ENCODE measurements at regions not wholly inside any gene's neighbourhood (a gene's known extent, or its start where the extent isn't known, plus 50 kb on each side); places are given as distances from the start of the nearest gene placed in this dataset.

DNA sequence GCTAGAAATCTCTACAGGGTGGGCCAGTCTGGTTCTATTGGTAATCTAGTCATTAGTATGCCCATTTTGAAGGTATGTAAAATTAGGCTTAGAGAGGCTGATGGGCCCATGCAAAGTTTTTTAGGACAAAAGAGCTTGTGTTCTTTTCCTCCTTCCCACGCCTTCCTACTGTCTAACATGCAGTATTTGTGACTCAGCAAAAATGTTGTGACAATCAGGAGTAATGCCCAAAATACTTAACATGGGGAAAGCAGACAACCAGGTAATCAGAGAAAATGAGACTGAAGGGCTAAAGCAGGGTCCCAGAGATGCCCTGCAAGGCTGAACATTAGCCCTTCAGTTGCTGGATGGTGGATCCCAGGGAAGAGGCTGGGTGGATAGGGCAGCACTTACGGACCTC is 437.9 kb downstream of the BCL11B start:
- Histone ChIP-seq H3K4me3 (ENCODE audit: control insufficient read depth in 1 of 2, extremely low read depth in 1 of 2, low read length in 1 of 2) (no peak overlapping the region), H3K27me3 (replicated peaks in 1 of 2; ENCODE audit: control insufficient read depth in 2 of 2, extremely low read depth in 1 of 2, insufficient read depth in 2 of 2, low read length in 1 of 2) (no peaks in the 10 kb centered on the region), H3K27ac (ENCODE audit: low read length) (no peak overlapping the region), H3K9me3 (no peaks in the 10 kb centered on the region), H3K36me3 (ENCODE audit: control insufficient read depth in 2 of 2, extremely low read depth in 1 of 2, insufficient read depth in 1 of 2, low read length in 1 of 2) (no peaks in the 10 kb centered on the region), H3K4me1 (ENCODE audit: control insufficient read depth in 1 of 2, extremely low read depth in 1 of 2, insufficient read depth in 2 of 2, low read length in 2 of 2) (no peaks in the 10 kb centered on the region)
- no peaks in the 10 kb centered on the region for H3K36me3 Mint-ChIP-seq
- no peaks in the 10 kb centered on the region for H3K27me3 Mint-ChIP-seq
- DNase-seq (no peak), ATAC-seq (replicated peaks in 1 of 4) (no peak)
- H3K4me1 Mint-ChIP-seq: no peaks in the 10 kb centered on the region
- no CpG with 5 or more reads among the region's 2 CpGs for WGBS (ENCODE audit: insufficient coverage)
- no peak overlapping the region for H3K27ac Mint-ChIP-seq
- peaks cover 0 to 4% (median 0%) of the 10 kb centered on the region in 3 donors for H3K9me3 Mint-ChIP-seq
- CTCF ChIA-PET: no interaction called here
- POLR2A ChIA-PET: no interaction called here
- no peak overlapping the region for H3K4me3 Mint-ChIP-seq

DNA sequence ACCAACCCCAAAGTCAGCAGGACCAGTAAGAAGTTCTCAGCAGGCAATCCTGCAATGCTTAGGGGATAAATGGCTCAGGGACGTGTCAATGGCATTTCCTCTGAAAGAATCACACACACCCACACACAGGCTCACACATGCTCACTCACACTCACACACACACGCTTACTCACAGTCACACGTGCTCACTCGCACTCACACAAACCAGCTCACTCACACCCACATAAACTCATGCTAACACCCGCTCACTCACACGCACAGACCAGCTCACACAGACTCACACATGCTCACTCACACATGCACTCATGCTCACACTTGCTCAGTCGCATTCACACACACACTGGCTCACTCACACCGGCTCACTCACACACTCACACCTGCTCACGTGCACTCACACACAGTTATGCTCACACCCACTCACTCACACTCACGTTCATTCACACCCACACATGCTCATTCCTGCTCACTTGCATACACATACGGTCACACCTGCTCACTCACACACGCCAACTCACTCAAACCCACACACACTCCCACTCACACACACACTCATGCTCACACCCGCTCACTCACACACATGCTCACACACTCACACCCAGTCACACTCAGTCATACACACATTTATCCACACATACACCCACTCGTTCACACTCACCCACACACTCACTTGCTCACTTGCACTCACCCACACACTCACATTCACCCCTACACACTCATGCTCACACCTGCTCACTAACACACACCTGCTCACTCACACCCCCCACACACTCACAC is 436.8 kb downstream of the BCL11B start:
- Histone ChIP-seq H3K9me3 (no peaks in the 10 kb centered on the region), H3K4me1 (ENCODE audit: control insufficient read depth in 1 of 2, extremely low read depth in 1 of 2, insufficient read depth in 2 of 2, low read length in 2 of 2) (no peaks in the 10 kb centered on the region), H3K36me3 (ENCODE audit: control insufficient read depth in 2 of 2, extremely low read depth in 1 of 2, insufficient read depth in 1 of 2, low read length in 1 of 2) (no peaks in the 10 kb centered on the region), H3K4me3 (ENCODE audit: control insufficient read depth in 1 of 2, extremely low read depth in 1 of 2, low read length in 1 of 2) (no peak overlapping the region), H3K27ac (ENCODE audit: low read length) (no peak overlapping the region), H3K27me3 (replicated peaks in 1 of 2; ENCODE audit: control insufficient read depth in 2 of 2, extremely low read depth in 1 of 2, insufficient read depth in 2 of 2, low read length in 1 of 2) (no peaks in the 10 kb centered on the region)
- DNase-seq: no peak
- Mint-ChIP-seq H3K27ac (no peak overlapping the region), H3K9me3 (peaks cover 0 to 4% (median 0%) of the 10 kb centered on the region in 3 donors), H3K36me3 (no peaks in the 10 kb centered on the region), H3K4me3 (no peak overlapping the region), H3K27me3 (no peaks in the 10 kb centered on the region), H3K4me1 (no peaks in the 10 kb centered on the region)
- no peak for ATAC-seq (replicated peaks in 1 of 4)
- WGBS (ENCODE audit: insufficient coverage): 79% methylated on average over 14 of the region's 14 CpGs
- ChIA-PET POLR2A (no interaction called here), CTCF (no interaction called here)

DNA sequence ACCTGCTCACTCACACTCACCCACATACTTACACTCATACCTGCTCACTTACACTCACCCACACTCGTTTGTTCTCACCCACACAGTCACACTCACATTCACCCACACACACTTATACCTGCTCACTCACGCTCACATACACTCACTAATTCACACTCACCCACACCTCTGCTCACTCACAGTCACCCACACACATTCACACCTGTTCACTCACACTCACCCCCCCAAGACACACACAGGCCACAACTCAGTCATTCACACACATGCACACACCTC is 436.2 kb downstream of the BCL11B start:
- no peak overlapping the region for H3K4me3 Mint-ChIP-seq
- H3K27me3 Mint-ChIP-seq: no peaks in the 10 kb centered on the region
- peaks cover 0 to 4% (median 0%) of the 10 kb centered on the region in 3 donors for H3K9me3 Mint-ChIP-seq
- no peaks in the 10 kb centered on the region for H3K36me3 ChIP-seq (ENCODE audit: control insufficient read depth in 2 of 2, extremely low read depth in 1 of 2, insufficient read depth in 1 of 2, low read length in 1 of 2)
- WGBS (ENCODE audit: insufficient coverage): 71% methylated on average over 2 of the region's 2 CpGs
- H3K27ac Mint-ChIP-seq: no peak overlapping the region
- no peak for DNase-seq
- no peaks in the 10 kb centered on the region for H3K9me3 ChIP-seq
- no peak overlapping the region for H3K4me3 ChIP-seq (ENCODE audit: control insufficient read depth in 1 of 2, extremely low read depth in 1 of 2, low read length in 1 of 2)
- no peak for ATAC-seq (replicated peaks in 1 of 4)
- no peaks in the 10 kb centered on the region for H3K27me3 ChIP-seq (replicated peaks in 1 of 2; ENCODE audit: control insufficient read depth in 2 of 2, extremely low read depth in 1 of 2, insufficient read depth in 2 of 2, low read length in 1 of 2)
- POLR2A ChIA-PET: no interaction called here
- H3K27ac ChIP-seq (ENCODE audit: low read length): no peak overlapping the region
- no peaks in the 10 kb centered on the region for H3K4me1 ChIP-seq (ENCODE audit: control insufficient read depth in 1 of 2, extremely low read depth in 1 of 2, insufficient read depth in 2 of 2, low read length in 2 of 2)
- H3K4me1 Mint-ChIP-seq: peaks cover 0 to 3% (median 0%) of the 10 kb centered on the region in 3 donors
- CTCF ChIA-PET: no interaction called here
- no peaks in the 10 kb centered on the region for H3K36me3 Mint-ChIP-seq

DNA sequence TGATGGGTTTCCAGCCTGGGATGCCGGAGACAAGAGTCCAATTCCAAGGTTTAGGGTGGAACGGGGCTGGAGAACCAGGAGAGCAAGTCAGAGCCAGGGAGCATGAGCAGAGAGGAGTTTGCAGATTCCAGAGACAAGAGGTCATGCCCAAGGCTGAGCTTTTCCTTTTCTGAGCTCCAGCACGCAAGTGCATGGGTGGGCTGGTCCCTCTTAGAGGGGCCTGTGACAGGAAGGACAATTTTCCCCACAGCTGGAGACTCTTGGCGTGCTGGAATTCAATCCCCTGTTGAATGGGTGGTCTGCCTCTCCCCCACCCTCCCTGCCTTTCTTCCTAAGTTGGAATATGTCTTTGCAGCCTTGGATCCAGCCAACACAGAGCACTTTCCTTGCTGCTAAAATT is 431.9 kb downstream of the BCL11B start:
- no peak for ATAC-seq (replicated peaks in 1 of 4)
- no peaks in the 10 kb centered on the region for H3K36me3 ChIP-seq (ENCODE audit: control insufficient read depth in 2 of 2, extremely low read depth in 1 of 2, insufficient read depth in 1 of 2, low read length in 1 of 2)
- no peaks in the 10 kb centered on the region for H3K27me3 ChIP-seq (replicated peaks in 1 of 2; ENCODE audit: control insufficient read depth in 2 of 2, extremely low read depth in 1 of 2, insufficient read depth in 2 of 2, low read length in 1 of 2)
- Mint-ChIP-seq H3K27ac (no peak overlapping the region), H3K4me3 (no peak overlapping the region), H3K9me3 (peaks cover 0 to 4% (median 0%) of the 10 kb centered on the region in 3 donors), H3K36me3 (no peaks in the 10 kb centered on the region), H3K27me3 (no peaks in the 10 kb centered on the region), H3K4me1 (peaks cover 9 to 22% (median 10%) of the 10 kb centered on the region in 3 donors)
- POLR2A ChIA-PET: no interaction called here
- DNase-seq: no peak
- H3K9me3 ChIP-seq: no peaks in the 10 kb centered on the region
- H3K4me1 ChIP-seq (ENCODE audit: control insufficient read depth in 1 of 2, extremely low read depth in 1 of 2, insufficient read depth in 2 of 2, low read length in 2 of 2): peaks cover 0 to 2% of the 10 kb centered on the region in 2 experiments
- H3K4me3 ChIP-seq (ENCODE audit: control insufficient read depth in 1 of 2, extremely low read depth in 1 of 2, low read length in 1 of 2): no peak overlapping the region
- 98% methylated on average over 3 of the region's 4 CpGs for WGBS (ENCODE audit: insufficient coverage)
- CTCF ChIA-PET: no interaction called here
- H3K27ac ChIP-seq (ENCODE audit: low read length): no peak overlapping the region

DNA sequence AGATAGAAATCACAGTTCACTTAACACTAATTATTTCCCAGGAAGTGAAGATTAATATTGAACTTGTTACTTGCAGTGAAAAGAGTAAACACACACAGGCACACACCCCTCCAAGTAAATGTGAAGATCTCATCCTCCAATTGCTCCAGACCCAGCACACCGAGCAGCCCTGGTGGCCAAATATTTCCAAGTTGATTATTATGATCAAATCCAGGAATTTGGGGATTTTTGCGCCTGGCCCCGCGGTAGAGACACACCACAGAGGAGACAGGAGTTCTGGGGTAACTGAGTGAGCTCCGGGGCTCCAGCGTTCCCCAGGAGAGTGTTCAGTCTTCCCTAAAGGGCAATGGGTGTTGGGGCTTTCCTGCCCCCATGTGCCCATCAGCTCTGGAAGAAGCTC is 431.5 kb downstream of the BCL11B start:
- H3K27ac ChIP-seq (ENCODE audit: low read length): no peak overlapping the region
- ChIA-PET POLR2A (no interaction called here), CTCF (no interaction called here)
- H3K4me1 ChIP-seq (ENCODE audit: control insufficient read depth in 1 of 2, extremely low read depth in 1 of 2, insufficient read depth in 2 of 2, low read length in 2 of 2): peaks cover 0 to 2% of the 10 kb centered on the region in 2 experiments
- no peaks in the 10 kb centered on the region for H3K9me3 ChIP-seq
- ATAC-seq (replicated peaks in 1 of 4): no peak
- no peak overlapping the region for H3K4me3 Mint-ChIP-seq
- no peak overlapping the region for H3K27ac Mint-ChIP-seq
- no peaks in the 10 kb centered on the region for H3K36me3 Mint-ChIP-seq
- no peak for DNase-seq
- no peaks in the 10 kb centered on the region for H3K27me3 Mint-ChIP-seq
- H3K4me1 Mint-ChIP-seq: peaks cover 9 to 24% (median 10%) of the 10 kb centered on the region in 3 donors
- H3K4me3 ChIP-seq (ENCODE audit: control insufficient read depth in 1 of 2, extremely low read depth in 1 of 2, low read length in 1 of 2): no peak overlapping the region
- H3K9me3 Mint-ChIP-seq: peaks cover 0 to 4% (median 0%) of the 10 kb centered on the region in 3 donors
- WGBS (ENCODE audit: insufficient coverage): 100% methylated on average over 5 of the region's 6 CpGs
- no peaks in the 10 kb centered on the region for H3K36me3 ChIP-seq (ENCODE audit: control insufficient read depth in 2 of 2, extremely low read depth in 1 of 2, insufficient read depth in 1 of 2, low read length in 1 of 2)
- no peaks in the 10 kb centered on the region for H3K27me3 ChIP-seq (replicated peaks in 1 of 2; ENCODE audit: control insufficient read depth in 2 of 2, extremely low read depth in 1 of 2, insufficient read depth in 2 of 2, low read length in 1 of 2)

DNA sequence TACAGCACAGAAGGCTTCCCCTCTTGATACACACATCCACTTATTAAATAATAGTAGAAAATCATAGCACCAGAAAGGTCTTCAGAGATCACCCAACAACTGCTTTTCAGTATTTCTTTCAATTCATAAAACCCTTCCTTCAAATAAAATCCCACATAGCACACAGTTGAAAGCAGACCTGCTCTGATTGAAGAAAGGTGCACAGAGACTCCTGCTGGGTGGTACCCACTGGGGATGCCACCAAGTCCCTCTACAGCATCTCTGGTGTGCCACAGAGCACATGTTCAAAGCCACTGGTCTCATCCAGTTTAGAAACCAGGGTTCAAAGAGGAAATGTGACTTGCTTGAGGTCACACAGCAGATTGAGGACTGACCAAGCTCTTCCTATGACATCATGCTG is 427.5 kb downstream of the BCL11B start:
- H3K4me1 Mint-ChIP-seq: peaks cover 9 to 28% (median 10%) of the 10 kb centered on the region in 3 donors
- no peaks in the 10 kb centered on the region for H3K36me3 Mint-ChIP-seq
- ATAC-seq (replicated peaks in 1 of 4) (no peak), DNase-seq (no peak)
- Histone ChIP-seq H3K9me3 (no peaks in the 10 kb centered on the region), H3K27me3 (replicated peaks in 1 of 2; ENCODE audit: control insufficient read depth in 2 of 2, extremely low read depth in 1 of 2, insufficient read depth in 2 of 2, low read length in 1 of 2) (no peaks in the 10 kb centered on the region), H3K4me3 (ENCODE audit: control insufficient read depth in 1 of 2, extremely low read depth in 1 of 2, low read length in 1 of 2) (no peak overlapping the region), H3K36me3 (ENCODE audit: control insufficient read depth in 2 of 2, extremely low read depth in 1 of 2, insufficient read depth in 1 of 2, low read length in 1 of 2) (no peaks in the 10 kb centered on the region), H3K27ac (ENCODE audit: low read length) (no peak overlapping the region), H3K4me1 (ENCODE audit: control insufficient read depth in 1 of 2, extremely low read depth in 1 of 2, insufficient read depth in 2 of 2, low read length in 2 of 2) (peaks cover 0 to 2% of the 10 kb centered on the region in 2 experiments)
- no peak overlapping the region for H3K4me3 Mint-ChIP-seq
- POLR2A ChIA-PET: no interaction called here
- peaks cover 0 to 1% of the 10 kb centered on the region in 2 donors for H3K27me3 Mint-ChIP-seq
- CTCF ChIA-PET: no interaction called here
- H3K27ac Mint-ChIP-seq: peak overlapping the region in 1 of 2 donors; percentile 35
- no peaks in the 10 kb centered on the region for H3K9me3 Mint-ChIP-seq
